ENCODE measurements at regions not wholly inside any gene's neighbourhood (a gene's known extent, or its start where the extent isn't known, plus 50 kb on each side); places are given as distances from the start of the nearest gene placed in this dataset.
A peak's percentile ranks its signal among the peaks of the same experiment; 100 is the strongest.

DNA sequence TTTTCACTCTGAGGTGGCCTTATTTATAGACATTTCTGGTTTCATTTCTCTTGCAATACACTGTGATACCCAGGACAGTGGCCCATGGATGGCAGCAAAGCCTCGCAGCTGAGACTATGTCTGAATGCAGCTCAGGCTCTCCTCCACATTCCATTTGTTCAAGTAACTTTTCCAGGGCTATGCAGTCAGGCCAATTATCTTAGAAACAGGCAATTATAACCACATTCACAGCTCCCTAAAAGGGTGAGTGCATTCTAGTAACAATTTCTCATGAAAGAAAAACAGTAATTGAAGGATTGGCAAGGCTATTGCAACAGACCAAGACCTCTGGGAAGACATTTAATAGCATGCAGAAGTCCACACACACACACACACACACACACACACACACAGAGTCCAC, 264.0 kb downstream of the TBC1D4 start:
- Histone ChIP-seq H3K27ac (ENCODE audit: low read length) (no peak overlapping the region), H3F3A (ENCODE audit: insufficient read depth, low read length) (no peaks in the 10 kb centered on the region), H3K4me3 (ENCODE audit: low read length) (no peak overlapping the region), H3K27me3 (replicated peaks; ENCODE audit: insufficient read depth, low read length) (no peaks in the 10 kb centered on the region), H3K9me3 (replicated peaks; ENCODE audit: insufficient read depth, low read length) (no peaks in the 10 kb centered on the region), H3K36me3 (replicated peaks; ENCODE audit: insufficient read depth, low read length) (no peaks in the 10 kb centered on the region), H3K79me2 (ENCODE audit: low read length) (no peaks in the 10 kb centered on the region), H3K4me1 (ENCODE audit: low read length) (peaks cover 4% of the 10 kb centered on the region; the same call in 1 of the 2 replicates), H2AFZ (ENCODE audit: low read length) (no peak overlapping the region), H3K4me2 (ENCODE audit: low read depth, low read length) (no peak overlapping the region), H3K9me2 (replicated peaks; ENCODE audit: insufficient read depth, low read length) (no peaks in the 10 kb centered on the region), H3K9ac (ENCODE audit: low read length) (no peak overlapping the region), H4K20me1 (ENCODE audit: insufficient read depth, low read length) (no peaks in the 10 kb centered on the region)
- DNase-seq: peak; percentile 31
- TF ChIP-seq EZH2phosphoT487 (IDR thresholded peaks at IDR 0.05; ENCODE audit: low read length) (no peak), EZH2 (optimal IDR thresholded peaks at IDR 0.05; ENCODE audit: low read depth, low read length) (no peak)
- TF ChIP-seq, protein P1, sequence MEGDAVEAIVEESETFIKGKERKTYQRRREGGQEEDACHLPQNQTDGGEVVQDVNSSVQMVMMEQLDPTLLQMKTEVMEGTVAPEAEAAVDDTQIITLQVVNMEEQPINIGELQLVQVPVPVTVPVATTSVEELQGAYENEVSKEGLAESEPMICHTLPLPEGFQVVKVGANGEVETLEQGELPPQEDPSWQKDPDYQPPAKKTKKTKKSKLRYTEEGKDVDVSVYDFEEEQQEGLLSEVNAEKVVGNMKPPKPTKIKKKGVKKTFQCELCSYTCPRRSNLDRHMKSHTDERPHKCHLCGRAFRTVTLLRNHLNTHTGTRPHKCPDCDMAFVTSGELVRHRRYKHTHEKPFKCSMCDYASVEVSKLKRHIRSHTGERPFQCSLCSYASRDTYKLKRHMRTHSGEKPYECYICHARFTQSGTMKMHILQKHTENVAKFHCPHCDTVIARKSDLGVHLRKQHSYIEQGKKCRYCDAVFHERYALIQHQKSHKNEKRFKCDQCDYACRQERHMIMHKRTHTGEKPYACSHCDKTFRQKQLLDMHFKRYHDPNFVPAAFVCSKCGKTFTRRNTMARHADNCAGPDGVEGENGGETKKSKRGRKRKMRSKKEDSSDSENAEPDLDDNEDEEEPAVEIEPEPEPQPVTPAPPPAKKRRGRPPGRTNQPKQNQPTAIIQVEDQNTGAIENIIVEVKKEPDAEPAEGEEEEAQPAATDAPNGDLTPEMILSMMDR (IDR thresholded peaks at IDR 0.05; ENCODE audit: low read length): no peak

DNA sequence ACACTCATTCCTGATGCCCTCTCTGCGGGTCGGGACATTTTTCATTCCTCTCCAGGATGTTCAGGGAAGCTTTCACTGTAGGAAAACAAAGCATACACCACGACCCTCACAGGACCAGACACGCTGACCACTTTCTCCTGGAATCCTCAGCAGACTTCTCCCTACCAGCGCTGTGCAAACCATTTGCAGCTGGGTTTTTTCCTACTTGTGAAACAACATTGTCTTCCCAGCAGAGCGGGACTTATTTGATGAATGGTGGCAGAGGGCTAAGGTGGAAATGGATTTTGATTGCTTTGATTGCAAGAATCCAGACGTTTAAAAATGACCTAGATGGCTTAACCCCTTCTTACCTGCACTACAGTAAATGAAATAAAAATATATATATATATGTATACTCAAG, 265.9 kb downstream of the TBC1D4 start:
- no peak overlapping the region for H3K27ac ChIP-seq (ENCODE audit: low read length)
- H3K79me2 ChIP-seq (ENCODE audit: low read length): no peaks in the 10 kb centered on the region
- peaks cover 4% of the 10 kb centered on the region; the same call in 1 of the 2 replicates for H3K4me1 ChIP-seq (ENCODE audit: low read length)
- TF ChIP-seq EZH2phosphoT487 (IDR thresholded peaks at IDR 0.05; ENCODE audit: low read length) (no peak), EZH2 (optimal IDR thresholded peaks at IDR 0.05; ENCODE audit: low read depth, low read length) (no peak)
- TF ChIP-seq, protein P1 (IDR thresholded peaks at IDR 0.05; ENCODE audit: low read length): no peak
- H3K9me3 ChIP-seq (replicated peaks; ENCODE audit: insufficient read depth, low read length): no peaks in the 10 kb centered on the region
- H3K27me3 ChIP-seq (replicated peaks; ENCODE audit: insufficient read depth, low read length): no peaks in the 10 kb centered on the region
- no peak overlapping the region for H3K9ac ChIP-seq (ENCODE audit: low read length)
- no peaks in the 10 kb centered on the region for H3K9me2 ChIP-seq (replicated peaks; ENCODE audit: insufficient read depth, low read length)
- no peak overlapping the region for H2AFZ ChIP-seq (ENCODE audit: low read length)
- H3K4me3 ChIP-seq (ENCODE audit: low read length): no peak overlapping the region
- no peaks in the 10 kb centered on the region for H3F3A ChIP-seq (ENCODE audit: insufficient read depth, low read length)
- no peaks in the 10 kb centered on the region for H3K36me3 ChIP-seq (replicated peaks; ENCODE audit: insufficient read depth, low read length)
- DNase-seq: no peak
- no peaks in the 10 kb centered on the region for H4K20me1 ChIP-seq (ENCODE audit: insufficient read depth, low read length)
- H3K4me2 ChIP-seq (ENCODE audit: low read depth, low read length): no peak overlapping the region

DNA sequence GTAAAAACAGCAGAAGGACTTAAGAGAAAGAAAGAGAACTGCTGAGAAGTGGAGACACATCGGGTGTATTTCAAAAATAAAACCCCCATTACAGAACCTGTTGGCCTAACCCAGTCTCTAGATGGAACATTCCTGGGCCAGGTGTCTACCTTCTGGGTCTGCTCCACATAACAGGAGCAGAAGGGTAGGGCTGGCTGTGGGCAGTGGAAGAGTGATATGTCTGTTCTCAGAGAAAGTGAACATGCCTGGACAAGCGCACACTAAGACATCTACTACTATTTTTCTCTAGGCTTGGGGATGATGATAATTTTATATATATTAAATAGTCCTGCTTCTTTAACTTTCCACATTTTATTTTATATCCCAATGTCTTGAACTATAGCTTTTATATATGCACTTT, 267.1 kb downstream of the TBC1D4 start:
- Histone ChIP-seq H2AFZ (ENCODE audit: low read length) (no peak overlapping the region), H3K9ac (ENCODE audit: low read length) (no peak overlapping the region), H3K9me3 (replicated peaks; ENCODE audit: insufficient read depth, low read length) (no peaks in the 10 kb centered on the region), H3K36me3 (replicated peaks; ENCODE audit: insufficient read depth, low read length) (no peaks in the 10 kb centered on the region), H3K4me1 (ENCODE audit: low read length) (peaks cover under 1% of the 10 kb centered on the region; the same call in 1 of the 2 replicates), H3K4me3 (ENCODE audit: low read length) (no peak overlapping the region), H3K27ac (ENCODE audit: low read length) (no peak overlapping the region), H3K79me2 (ENCODE audit: low read length) (no peaks in the 10 kb centered on the region), H4K20me1 (ENCODE audit: insufficient read depth, low read length) (no peaks in the 10 kb centered on the region), H3F3A (ENCODE audit: insufficient read depth, low read length) (no peaks in the 10 kb centered on the region), H3K9me2 (replicated peaks; ENCODE audit: insufficient read depth, low read length) (no peaks in the 10 kb centered on the region), H3K27me3 (replicated peaks; ENCODE audit: insufficient read depth, low read length) (no peaks in the 10 kb centered on the region), H3K4me2 (ENCODE audit: low read depth, low read length) (no peak overlapping the region)
- TF ChIP-seq EZH2phosphoT487 (IDR thresholded peaks at IDR 0.05; ENCODE audit: low read length): no peak
- TF ChIP-seq, protein P1 (IDR thresholded peaks at IDR 0.05; ENCODE audit: low read length): no peak
- TF ChIP-seq EZH2 (optimal IDR thresholded peaks at IDR 0.05; ENCODE audit: low read depth, low read length): no peak
- DNase-seq: no peak
